GM23338 (cell line): ENCODE measurements at regions not wholly inside any gene's neighbourhood (a gene's known extent, or its start where the extent isn't known, plus 50 kb on each side); places are given as distances from the start of the nearest gene placed in this dataset.

Experiments used
- ATAC-seq: fragments of 200-7000 bp; cut with Tn5 transposase; 3 replicates; pipeline ENCODE4 v1.9.1; 2020
- DNase-seq: peaks from one replicate; pipeline ENCODE4 v3.0.0-alpha.2; 2015; ENCODE audit warnings: low spot score
- H2AFZ ChIP-seq: fragments of 200-600 bp; sonication (generic); 2 replicates; pipeline ENCODE4 v1.8.0; 2016; ENCODE audit warnings: antibody characterized with exemption, mild to moderate bottlenecking, moderate library complexity
- H3F3A ChIP-seq: fragments of 200-600 bp; sonication (generic); replicated peaks from 2 replicates; pipeline ENCODE4 v1.8.0; 2017; ENCODE audit warnings: antibody characterized with exemption, mixed run types, low read depth
- H3K27ac ChIP-seq: fragments of 200-600 bp; sonication (generic); 2 replicates; pipeline ENCODE4 v1.6.1; 2016; ENCODE audit warnings: low read depth
- H3K27me3 ChIP-seq: fragments of 200-600 bp; sonication (generic); 2 replicates; pipeline ENCODE4 v1.8.0; 2016; ENCODE audit warnings: mild to moderate bottlenecking, mixed run types, moderate library complexity; ENCODE audit not compliant: insufficient read depth
- H3K36me3 ChIP-seq: fragments of 200-600 bp; sonication (generic); 2 replicates; pipeline ENCODE4 v1.8.0; 2016; ENCODE audit warnings: mild to moderate bottlenecking; ENCODE audit not compliant: insufficient read depth
- H3K4me1 ChIP-seq: fragments of 200-600 bp; sonication (generic); 2 replicates; pipeline ENCODE4 v1.8.0; 2016; ENCODE audit warnings: mild to moderate bottlenecking, moderate library complexity; ENCODE audit not compliant: insufficient read depth
- H3K4me2 ChIP-seq: fragments of 200-600 bp; sonication (generic); 2 replicates; pipeline ENCODE4 v1.7.1; 2017; ENCODE audit warnings: mixed run types
- H3K4me3 ChIP-seq: fragments of 200-600 bp; sonication (generic); 2 replicates; pipeline ENCODE4 v1.6.1; 2016; ENCODE audit warnings: mixed run types
- H3K79me2 ChIP-seq: fragments of 200-600 bp; sonication (generic); replicated peaks from 2 replicates; pipeline ENCODE4 v1.8.0; 2017; ENCODE audit warnings: mild to moderate bottlenecking; ENCODE audit not compliant: insufficient read depth
- H3K9me2 ChIP-seq: fragments of 200-600 bp; sonication (generic); 2 replicates; pipeline ENCODE4 v1.8.0; 2017; ENCODE audit not compliant: insufficient read depth
- H4K20me1 ChIP-seq: fragments of 200-600 bp; sonication (generic); replicated peaks from 2 replicates; pipeline ENCODE4 v1.8.0; 2017; ENCODE audit warnings: mild to moderate bottlenecking; ENCODE audit not compliant: insufficient read depth
- H3K27ac Mint-ChIP-seq: 2 replicates; pipeline ENCODE4 v1.8.0; 2020; ENCODE audit warnings: inconsistent platforms, mild to moderate bottlenecking, moderate library complexity, mixed read lengths
- H3K27me3 Mint-ChIP-seq: 3 replicates; pipeline ENCODE4 v1.8.0; 2022; ENCODE audit warnings: low read depth, mild to moderate bottlenecking, moderate library complexity, mixed read lengths, inconsistent platforms; ENCODE audit not compliant: insufficient read depth, poor library complexity
- H3K36me3 Mint-ChIP-seq: 3 replicates; pipeline ENCODE4 v1.8.0; 2021; ENCODE audit warnings: low read depth, mild to moderate bottlenecking, inconsistent platforms, moderate library complexity, mixed read lengths
- H3K4me1 Mint-ChIP-seq: 3 replicates; pipeline ENCODE4 v1.8.0; 2020; ENCODE audit warnings: mild to moderate bottlenecking, inconsistent platforms, mixed read lengths
- H3K4me3 Mint-ChIP-seq: 3 replicates; pipeline ENCODE4 v1.8.0; 2021; ENCODE audit warnings: moderate library complexity, mild to moderate bottlenecking, inconsistent platforms, mixed read lengths
- H3K9me3 Mint-ChIP-seq: 3 replicates; pipeline ENCODE4 v1.8.0; 2020; ENCODE audit warnings: moderate library complexity, mild to moderate bottlenecking, inconsistent platforms, mixed read lengths
- EZH2phosphoT487 ChIP-seq: fragments of 200-600 bp; sonication (generic); IDR thresholded peaks from one replicate; pipeline ENCODE4 v1.8.1; 2018; ENCODE audit warnings: antibody characterized with exemption; ENCODE audit not compliant: unreplicated experiment
- POLR2AphosphoS5 ChIP-seq: IDR thresholded peaks from 2 replicates; pipeline ENCODE4 v1.6.1; 2016; ENCODE audit warnings: antibody characterized with exemption, low read depth
- STAT1 ChIP-seq: IDR thresholded peaks from one replicate; pipeline ENCODE4 v1.6.1; 2016; ENCODE audit warnings: antibody characterized with exemption; ENCODE audit not compliant: unreplicated experiment
- TF ChIP-seq, protein P1 (sequence below), 2 experiments: fragments of 200-600 bp in 1 of 2; sonication (generic) in 1 of 2; conservative IDR thresholded peaks; 2 replicates each; pipeline versions ENCODE4 v1.5.1 to v1.6.1; 2016 to 2017; ENCODE audit warnings: antibody characterized with exemption in 2 of 2, low read depth in 2 of 2, mild to moderate bottlenecking in 2 of 2, moderate library complexity in 1 of 2
- TF ChIP-seq, protein P2 (sequence below): IDR thresholded peaks from 2 replicates; pipeline ENCODE4 v1.6.1; 2016; ENCODE audit warnings: antibody characterized with exemption
- TF ChIP-seq, protein P3 (sequence below): IDR thresholded peaks from one replicate; pipeline ENCODE4 v1.6.1; 2018; ENCODE audit warnings: antibody characterized with exemption; ENCODE audit not compliant: unreplicated experiment

DNA sequence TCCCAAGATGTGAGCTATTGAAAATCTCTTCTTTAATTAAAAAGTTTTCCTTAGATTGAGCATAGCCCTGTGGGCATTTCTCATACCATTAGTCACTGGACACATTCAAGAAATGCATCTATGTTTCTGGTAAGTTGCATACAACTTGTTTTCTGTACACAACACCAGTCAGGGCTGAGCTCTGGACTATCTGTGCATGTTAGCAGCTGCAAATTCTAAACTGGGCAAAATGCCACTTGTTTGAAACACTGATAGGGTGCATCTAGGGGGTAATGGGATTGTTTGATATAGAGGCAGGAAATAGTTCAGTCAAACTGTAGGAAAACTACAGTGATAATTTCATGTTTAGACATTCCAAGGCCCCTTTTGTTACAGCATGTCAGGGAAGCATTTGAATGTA, 145.6 kb upstream of the NPY start (continued):
- TF ChIP-seq, protein P1, sequence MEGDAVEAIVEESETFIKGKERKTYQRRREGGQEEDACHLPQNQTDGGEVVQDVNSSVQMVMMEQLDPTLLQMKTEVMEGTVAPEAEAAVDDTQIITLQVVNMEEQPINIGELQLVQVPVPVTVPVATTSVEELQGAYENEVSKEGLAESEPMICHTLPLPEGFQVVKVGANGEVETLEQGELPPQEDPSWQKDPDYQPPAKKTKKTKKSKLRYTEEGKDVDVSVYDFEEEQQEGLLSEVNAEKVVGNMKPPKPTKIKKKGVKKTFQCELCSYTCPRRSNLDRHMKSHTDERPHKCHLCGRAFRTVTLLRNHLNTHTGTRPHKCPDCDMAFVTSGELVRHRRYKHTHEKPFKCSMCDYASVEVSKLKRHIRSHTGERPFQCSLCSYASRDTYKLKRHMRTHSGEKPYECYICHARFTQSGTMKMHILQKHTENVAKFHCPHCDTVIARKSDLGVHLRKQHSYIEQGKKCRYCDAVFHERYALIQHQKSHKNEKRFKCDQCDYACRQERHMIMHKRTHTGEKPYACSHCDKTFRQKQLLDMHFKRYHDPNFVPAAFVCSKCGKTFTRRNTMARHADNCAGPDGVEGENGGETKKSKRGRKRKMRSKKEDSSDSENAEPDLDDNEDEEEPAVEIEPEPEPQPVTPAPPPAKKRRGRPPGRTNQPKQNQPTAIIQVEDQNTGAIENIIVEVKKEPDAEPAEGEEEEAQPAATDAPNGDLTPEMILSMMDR (conservative IDR thresholded peaks at IDR 0.05; ENCODE audit: low read depth in 2 of 2): no peak
- TF ChIP-seq, protein P2, sequence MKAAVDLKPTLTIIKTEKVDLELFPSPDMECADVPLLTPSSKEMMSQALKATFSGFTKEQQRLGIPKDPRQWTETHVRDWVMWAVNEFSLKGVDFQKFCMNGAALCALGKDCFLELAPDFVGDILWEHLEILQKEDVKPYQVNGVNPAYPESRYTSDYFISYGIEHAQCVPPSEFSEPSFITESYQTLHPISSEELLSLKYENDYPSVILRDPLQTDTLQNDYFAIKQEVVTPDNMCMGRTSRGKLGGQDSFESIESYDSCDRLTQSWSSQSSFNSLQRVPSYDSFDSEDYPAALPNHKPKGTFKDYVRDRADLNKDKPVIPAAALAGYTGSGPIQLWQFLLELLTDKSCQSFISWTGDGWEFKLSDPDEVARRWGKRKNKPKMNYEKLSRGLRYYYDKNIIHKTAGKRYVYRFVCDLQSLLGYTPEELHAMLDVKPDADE: no peak
- TF ChIP-seq EZH2phosphoT487: no peak

DNA sequence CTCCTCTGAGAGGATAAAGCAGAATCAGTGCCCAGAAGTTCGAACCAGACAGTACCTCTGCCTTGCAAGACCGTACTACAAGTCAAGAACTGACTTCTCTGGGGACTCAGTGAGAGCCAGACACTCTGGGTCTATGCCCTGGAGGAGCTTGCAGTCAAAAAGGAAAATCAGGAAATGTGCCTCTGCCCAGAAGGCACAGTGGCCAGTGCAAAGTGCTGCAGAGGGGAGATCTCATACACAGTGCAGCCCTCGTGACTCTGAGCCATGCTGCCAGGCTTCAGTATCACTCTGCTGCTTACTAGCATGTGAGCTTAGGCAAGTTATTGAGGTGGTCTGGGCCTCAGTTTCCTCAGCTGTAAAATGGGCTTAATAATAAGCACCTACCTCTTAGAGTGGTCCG, 144.0 kb upstream of the NPY start:
- H4K20me1 ChIP-seq: no peaks in the 10 kb centered on the region
- Mint-ChIP-seq H3K4me1 (no peaks in the 10 kb centered on the region), H3K4me3 (no peak overlapping the region), H3K27ac (no peak overlapping the region), H3K9me3 (no peaks in the 10 kb centered on the region), H3K27me3 (peaks cover 1% of the 10 kb centered on the region), H3K36me3 (no peaks in the 10 kb centered on the region)
- H3K27ac ChIP-seq: no peak overlapping the region
- no peaks in the 10 kb centered on the region for H3K79me2 ChIP-seq
- no peak overlapping the region for H3K4me3 ChIP-seq
- no peaks in the 10 kb centered on the region for H3K36me3 ChIP-seq
- no peaks in the 10 kb centered on the region for H3K27me3 ChIP-seq
- DNase-seq: no peak
- H2AFZ ChIP-seq: no peak overlapping the region
- no peaks in the 10 kb centered on the region for H3K4me1 ChIP-seq
- no peak for ATAC-seq
- TF ChIP-seq STAT1 (no peak), POLR2AphosphoS5 (no peak), EZH2phosphoT487 (no peak)
- TF ChIP-seq, protein P1 (conservative IDR thresholded peaks at IDR 0.05; ENCODE audit: low read depth in 2 of 2): no peak
- TF ChIP-seq, protein P2: no peak
- TF ChIP-seq, protein P3, sequence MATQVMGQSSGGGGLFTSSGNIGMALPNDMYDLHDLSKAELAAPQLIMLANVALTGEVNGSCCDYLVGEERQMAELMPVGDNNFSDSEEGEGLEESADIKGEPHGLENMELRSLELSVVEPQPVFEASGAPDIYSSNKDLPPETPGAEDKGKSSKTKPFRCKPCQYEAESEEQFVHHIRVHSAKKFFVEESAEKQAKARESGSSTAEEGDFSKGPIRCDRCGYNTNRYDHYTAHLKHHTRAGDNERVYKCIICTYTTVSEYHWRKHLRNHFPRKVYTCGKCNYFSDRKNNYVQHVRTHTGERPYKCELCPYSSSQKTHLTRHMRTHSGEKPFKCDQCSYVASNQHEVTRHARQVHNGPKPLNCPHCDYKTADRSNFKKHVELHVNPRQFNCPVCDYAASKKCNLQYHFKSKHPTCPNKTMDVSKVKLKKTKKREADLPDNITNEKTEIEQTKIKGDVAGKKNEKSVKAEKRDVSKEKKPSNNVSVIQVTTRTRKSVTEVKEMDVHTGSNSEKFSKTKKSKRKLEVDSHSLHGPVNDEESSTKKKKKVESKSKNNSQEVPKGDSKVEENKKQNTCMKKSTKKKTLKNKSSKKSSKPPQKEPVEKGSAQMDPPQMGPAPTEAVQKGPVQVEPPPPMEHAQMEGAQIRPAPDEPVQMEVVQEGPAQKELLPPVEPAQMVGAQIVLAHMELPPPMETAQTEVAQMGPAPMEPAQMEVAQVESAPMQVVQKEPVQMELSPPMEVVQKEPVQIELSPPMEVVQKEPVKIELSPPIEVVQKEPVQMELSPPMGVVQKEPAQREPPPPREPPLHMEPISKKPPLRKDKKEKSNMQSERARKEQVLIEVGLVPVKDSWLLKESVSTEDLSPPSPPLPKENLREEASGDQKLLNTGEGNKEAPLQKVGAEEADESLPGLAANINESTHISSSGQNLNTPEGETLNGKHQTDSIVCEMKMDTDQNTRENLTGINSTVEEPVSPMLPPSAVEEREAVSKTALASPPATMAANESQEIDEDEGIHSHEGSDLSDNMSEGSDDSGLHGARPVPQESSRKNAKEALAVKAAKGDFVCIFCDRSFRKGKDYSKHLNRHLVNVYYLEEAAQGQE: no peak
- H3F3A ChIP-seq: no peaks in the 10 kb centered on the region
- H3K9me2 ChIP-seq: peaks cover 7% of the 10 kb centered on the region; the same call in 1 of the 2 replicates
- H3K4me2 ChIP-seq: no peak overlapping the region
